GM23338 (cell line): ENCODE measurements at regions not wholly inside any gene's neighbourhood (a gene's known extent, or its start where the extent isn't known, plus 50 kb on each side); places are given as distances from the start of the nearest gene placed in this dataset.

ENCODE experiments used
- ATAC-seq: fragments of 200-7000 bp; cut with Tn5 transposase; 3 replicates; pipeline ENCODE4 v1.9.1; 2020
- DNase-seq: peaks from one replicate; pipeline ENCODE4 v3.0.0-alpha.2; 2015; ENCODE audit warnings: low spot score
- H2AFZ ChIP-seq: fragments of 200-600 bp; sonication (generic); 2 replicates; pipeline ENCODE4 v1.8.0; 2016; ENCODE audit warnings: antibody characterized with exemption, mild to moderate bottlenecking, moderate library complexity
- H3F3A ChIP-seq: fragments of 200-600 bp; sonication (generic); replicated peaks from 2 replicates; pipeline ENCODE4 v1.8.0; 2017; ENCODE audit warnings: antibody characterized with exemption, mixed run types, low read depth
- H3K27ac ChIP-seq: fragments of 200-600 bp; sonication (generic); 2 replicates; pipeline ENCODE4 v1.6.1; 2016; ENCODE audit warnings: low read depth
- H3K27me3 ChIP-seq: fragments of 200-600 bp; sonication (generic); 2 replicates; pipeline ENCODE4 v1.8.0; 2016; ENCODE audit warnings: mild to moderate bottlenecking, mixed run types, moderate library complexity; ENCODE audit not compliant: insufficient read depth
- H3K36me3 ChIP-seq: fragments of 200-600 bp; sonication (generic); 2 replicates; pipeline ENCODE4 v1.8.0; 2016; ENCODE audit warnings: mild to moderate bottlenecking; ENCODE audit not compliant: insufficient read depth
- H3K4me1 ChIP-seq: fragments of 200-600 bp; sonication (generic); 2 replicates; pipeline ENCODE4 v1.8.0; 2016; ENCODE audit warnings: mild to moderate bottlenecking, moderate library complexity; ENCODE audit not compliant: insufficient read depth
- H3K4me2 ChIP-seq: fragments of 200-600 bp; sonication (generic); 2 replicates; pipeline ENCODE4 v1.7.1; 2017; ENCODE audit warnings: mixed run types
- H3K4me3 ChIP-seq: fragments of 200-600 bp; sonication (generic); 2 replicates; pipeline ENCODE4 v1.6.1; 2016; ENCODE audit warnings: mixed run types
- H3K79me2 ChIP-seq: fragments of 200-600 bp; sonication (generic); replicated peaks from 2 replicates; pipeline ENCODE4 v1.8.0; 2017; ENCODE audit warnings: mild to moderate bottlenecking; ENCODE audit not compliant: insufficient read depth
- H3K9me2 ChIP-seq: fragments of 200-600 bp; sonication (generic); 2 replicates; pipeline ENCODE4 v1.8.0; 2017; ENCODE audit not compliant: insufficient read depth
- H4K20me1 ChIP-seq: fragments of 200-600 bp; sonication (generic); replicated peaks from 2 replicates; pipeline ENCODE4 v1.8.0; 2017; ENCODE audit warnings: mild to moderate bottlenecking; ENCODE audit not compliant: insufficient read depth
- H3K27ac Mint-ChIP-seq: 2 replicates; pipeline ENCODE4 v1.8.0; 2020; ENCODE audit warnings: inconsistent platforms, mild to moderate bottlenecking, moderate library complexity, mixed read lengths
- H3K27me3 Mint-ChIP-seq: 3 replicates; pipeline ENCODE4 v1.8.0; 2022; ENCODE audit warnings: low read depth, mild to moderate bottlenecking, moderate library complexity, mixed read lengths, inconsistent platforms; ENCODE audit not compliant: insufficient read depth, poor library complexity
- H3K36me3 Mint-ChIP-seq: 3 replicates; pipeline ENCODE4 v1.8.0; 2021; ENCODE audit warnings: low read depth, mild to moderate bottlenecking, inconsistent platforms, moderate library complexity, mixed read lengths
- H3K4me1 Mint-ChIP-seq: 3 replicates; pipeline ENCODE4 v1.8.0; 2020; ENCODE audit warnings: mild to moderate bottlenecking, inconsistent platforms, mixed read lengths
- H3K4me3 Mint-ChIP-seq: 3 replicates; pipeline ENCODE4 v1.8.0; 2021; ENCODE audit warnings: moderate library complexity, mild to moderate bottlenecking, inconsistent platforms, mixed read lengths
- H3K9me3 Mint-ChIP-seq: 3 replicates; pipeline ENCODE4 v1.8.0; 2020; ENCODE audit warnings: moderate library complexity, mild to moderate bottlenecking, inconsistent platforms, mixed read lengths
- CTCF ChIP-seq, 2 experiments: fragments of 200-600 bp in 1 of 2; sonication (generic) in 1 of 2; conservative IDR thresholded peaks; 2 replicates each; pipeline versions ENCODE4 v1.5.1 to v1.6.1; 2016 to 2017; ENCODE audit warnings: antibody characterized with exemption in 2 of 2, low read depth in 2 of 2, mild to moderate bottlenecking in 2 of 2, moderate library complexity in 1 of 2
- JUNB ChIP-seq: IDR thresholded peaks from one replicate; pipeline ENCODE4 v1.6.1; 2016; ENCODE audit warnings: antibody characterized with exemption; ENCODE audit not compliant: unreplicated experiment
- POLR2AphosphoS5 ChIP-seq: IDR thresholded peaks from 2 replicates; pipeline ENCODE4 v1.6.1; 2016; ENCODE audit warnings: antibody characterized with exemption, low read depth
- ZNF114 ChIP-seq: fragments of 250-450 bp; sonication (Bioruptor Pico); IDR thresholded peaks from 2 replicates; pipeline ENCODE4 v1.5.0; 2020; ENCODE audit warnings: mild to moderate bottlenecking, moderate library complexity
- ZNF331 ChIP-seq: fragments of 250-450 bp; sonication (Bioruptor Pico); IDR thresholded peaks from 2 replicates; pipeline ENCODE4 v1.5.0; 2020; ENCODE audit warnings: low read depth, mild to moderate bottlenecking, moderate library complexity
- ZNF462 ChIP-seq: fragments of 250-450 bp; sonication (Bioruptor Pico); IDR thresholded peaks from 2 replicates; pipeline ENCODE4 v1.5.0; 2020; ENCODE audit warnings: mild to moderate bottlenecking, moderate library complexity

GRCh38 chr4:71198958-71199357, 139.9 kb upstream of the SLC4A4 start (continued):
- no peak for TF ChIP-seq ZNF462
- no peak for TF ChIP-seq CTCF (conservative IDR thresholded peaks at IDR 0.05; ENCODE audit: low read depth in 2 of 2)
- no peak for TF ChIP-seq JUNB
- no peak for TF ChIP-seq ZNF114 (CRISPR knock-in tag)

DNA sequence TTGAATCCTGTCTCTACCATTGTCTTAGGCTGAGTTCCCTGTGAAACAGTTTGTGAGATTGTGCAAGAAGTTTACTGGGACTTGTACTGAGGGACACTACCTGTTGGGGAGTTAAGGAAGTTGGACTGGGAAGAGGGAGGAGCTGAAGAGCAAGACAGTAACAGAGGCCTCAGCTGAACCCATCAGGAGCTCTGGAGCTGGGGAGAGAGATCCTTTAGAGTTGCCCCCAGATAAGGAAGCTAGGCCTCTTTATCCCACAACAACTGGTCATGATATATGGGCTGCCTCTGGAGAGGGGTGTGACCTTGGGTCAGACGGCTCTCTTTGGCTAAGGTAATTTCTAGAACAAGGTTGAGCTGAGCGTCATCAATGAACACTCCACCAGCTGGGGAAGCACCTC, 137.8 kb upstream of the SLC4A4 start:
- H3K9me2 ChIP-seq, result no peaks in the 10 kb centered on the region
- no peaks in the 10 kb centered on the region for H3K27me3 ChIP-seq
- ATAC-seq (no peak), DNase-seq (no peak)
- H3K4me3 ChIP-seq, result no peak overlapping the region
- H3K27ac ChIP-seq, result no peak overlapping the region
- no peaks in the 10 kb centered on the region for H4K20me1 ChIP-seq
- peaks cover 28% of the 10 kb centered on the region for H3K4me1 Mint-ChIP-seq
- H3K36me3 ChIP-seq, result no peaks in the 10 kb centered on the region
- no peaks in the 10 kb centered on the region for H3K27me3 Mint-ChIP-seq
- H3F3A ChIP-seq, result no peaks in the 10 kb centered on the region
- no peaks in the 10 kb centered on the region for H3K36me3 Mint-ChIP-seq
- no peak overlapping the region for H3K4me2 ChIP-seq
- no peaks in the 10 kb centered on the region for H3K9me3 Mint-ChIP-seq
- no peak overlapping the region for H3K27ac Mint-ChIP-seq
- H3K79me2 ChIP-seq, result no peaks in the 10 kb centered on the region
- peaks cover 15% of the 10 kb centered on the region for H3K4me1 ChIP-seq
- H3K4me3 Mint-ChIP-seq, result no peak overlapping the region
- no peak overlapping the region for H2AFZ ChIP-seq
- TF ChIP-seq CTCF (conservative IDR thresholded peaks at IDR 0.05; ENCODE audit: low read depth in 2 of 2) (no peak), ZNF462 (no peak), ZNF331 (CRISPR knock-in tag) (no peak), POLR2AphosphoS5 (no peak)
